ENCODE measurements at regions not wholly inside any gene's neighbourhood (a gene's known extent, or its start where the extent isn't known, plus 50 kb on each side); places are given as distances from the start of the nearest gene placed in this dataset.
"Not testable (repeated sequence)": the region's sequence is repeated elsewhere in the genome, so short reads cannot be mapped to it uniquely, and the experiment has no call there.

DNA sequence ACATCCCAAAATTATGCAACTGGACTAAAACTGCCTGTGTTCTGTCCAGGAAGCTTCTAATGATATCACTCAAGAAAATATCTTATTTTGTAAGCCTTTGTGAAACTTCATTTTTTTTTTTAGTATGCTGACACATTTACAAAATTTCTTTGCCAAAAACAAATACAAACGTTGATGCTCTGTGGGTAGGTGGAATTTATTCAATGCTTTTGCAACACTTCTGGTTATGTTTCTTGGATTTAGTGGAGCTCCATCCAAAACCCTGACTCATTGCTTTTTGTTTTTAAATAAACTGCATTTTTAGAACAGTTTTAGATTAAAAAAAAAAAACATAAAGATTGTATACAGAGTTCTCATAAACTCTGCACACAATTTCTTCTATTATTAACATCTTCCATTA is 250.9 kb upstream of the MAOA start:
- Histone ChIP-seq H3K36me3 (ENCODE audit: control insufficient read depth in 2 of 2, insufficient read depth in 2 of 2, low read length in 1 of 2) (no peaks in the 10 kb centered on the region), H3K27ac (ENCODE audit: low read depth in 1 of 2, low read length in 1 of 2) (no peak overlapping the region), H3K9me3 (ENCODE audit: control insufficient read depth in 2 of 2, insufficient read depth in 1 of 2, low read length in 1 of 2) (no peaks in the 10 kb centered on the region), H3K27me3 (ENCODE audit: control insufficient read depth in 2 of 2, insufficient read depth in 1 of 2, low read length in 1 of 2) (no peaks in the 10 kb centered on the region), H3K4me1 (ENCODE audit: control insufficient read depth in 2 of 2, insufficient read depth in 2 of 2, low read length in 2 of 2) (no peaks in the 10 kb centered on the region), H3K4me3 (ENCODE audit: low read length in 2 of 2) (no peak overlapping the region)
- WGBS, result 86% methylated on average over 1 of the region's 1 CpG
- no peak for DNase-seq (ENCODE audit: low read depth in 6 of 9, low spot score in 9 of 9)

DNA sequence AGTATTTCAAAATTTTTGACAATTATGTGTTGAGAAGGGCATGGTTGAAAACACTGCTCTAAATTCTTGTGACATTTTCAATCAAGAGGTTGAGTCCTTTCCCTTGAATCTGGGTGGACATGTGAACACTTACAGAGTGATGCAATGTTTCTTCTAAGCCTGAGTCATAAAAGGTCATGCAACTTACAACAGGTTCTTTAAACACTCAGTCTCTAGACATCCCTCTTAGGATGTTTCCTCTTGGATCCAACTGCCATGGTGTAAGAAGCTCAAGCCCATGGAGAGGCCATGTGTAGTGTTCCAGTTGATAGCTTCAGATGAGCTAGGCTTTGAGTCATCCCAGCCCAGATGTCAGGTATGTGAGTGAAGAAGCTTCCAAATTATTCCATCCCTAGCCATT is 232.2 kb upstream of the MAOA start:
- Histone ChIP-seq H3K36me3 (ENCODE audit: control insufficient read depth in 2 of 2, insufficient read depth in 2 of 2, low read length in 1 of 2) (no peaks in the 10 kb centered on the region), H3K4me3 (ENCODE audit: low read length in 2 of 2) (no peak overlapping the region), H3K4me1 (ENCODE audit: control insufficient read depth in 2 of 2, insufficient read depth in 2 of 2, low read length in 2 of 2) (no peaks in the 10 kb centered on the region), H3K27ac (ENCODE audit: low read depth in 1 of 2, low read length in 1 of 2) (no peak overlapping the region), H3K9me3 (ENCODE audit: control insufficient read depth in 2 of 2, insufficient read depth in 1 of 2, low read length in 1 of 2) (no peaks in the 10 kb centered on the region), H3K27me3 (ENCODE audit: control insufficient read depth in 2 of 2, insufficient read depth in 1 of 2, low read length in 1 of 2) (no peaks in the 10 kb centered on the region)
- DNase-seq (ENCODE audit: low read depth in 6 of 9, low spot score in 9 of 9), result no peak

DNA sequence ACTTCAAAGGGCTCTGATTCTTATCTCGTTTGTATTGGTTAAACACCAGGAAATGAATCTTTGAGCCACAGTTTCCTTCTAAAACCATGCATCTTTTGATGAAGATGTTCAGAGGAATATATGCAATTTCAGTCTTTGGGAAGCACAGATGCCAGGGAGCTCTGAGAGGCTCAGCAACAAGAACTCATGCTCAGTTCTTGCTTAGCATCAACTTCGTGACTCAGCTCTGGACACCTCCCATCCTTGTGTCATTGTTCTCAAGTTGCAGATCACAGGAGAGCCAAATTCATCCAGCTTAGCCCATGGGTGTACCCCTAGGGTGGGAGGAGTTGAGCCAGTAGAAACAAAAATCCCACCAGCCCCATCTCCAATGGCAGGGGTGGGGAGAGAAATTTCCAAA is 219.6 kb upstream of the MAOA start:
- Histone ChIP-seq H3K27me3 (ENCODE audit: control insufficient read depth in 2 of 2, insufficient read depth in 1 of 2, low read length in 1 of 2) (no peaks in the 10 kb centered on the region), H3K4me3 (ENCODE audit: low read length in 2 of 2) (no peak overlapping the region), H3K4me1 (ENCODE audit: control insufficient read depth in 2 of 2, insufficient read depth in 2 of 2, low read length in 2 of 2) (peaks cover 0 to 3% of the 10 kb centered on the region in 2 donors), H3K9me3 (ENCODE audit: control insufficient read depth in 2 of 2, insufficient read depth in 1 of 2, low read length in 1 of 2) (no peaks in the 10 kb centered on the region), H3K27ac (ENCODE audit: low read depth in 1 of 2, low read length in 1 of 2) (no peak overlapping the region), H3K36me3 (ENCODE audit: control insufficient read depth in 2 of 2, insufficient read depth in 2 of 2, low read length in 1 of 2) (no peaks in the 10 kb centered on the region)
- DNase-seq (ENCODE audit: low read depth in 6 of 9, low spot score in 9 of 9), result peak in 2 of 9 donors; percentile 2 to 6
- WGBS, result 3% methylated on average over 2 of the region's 2 CpGs

DNA sequence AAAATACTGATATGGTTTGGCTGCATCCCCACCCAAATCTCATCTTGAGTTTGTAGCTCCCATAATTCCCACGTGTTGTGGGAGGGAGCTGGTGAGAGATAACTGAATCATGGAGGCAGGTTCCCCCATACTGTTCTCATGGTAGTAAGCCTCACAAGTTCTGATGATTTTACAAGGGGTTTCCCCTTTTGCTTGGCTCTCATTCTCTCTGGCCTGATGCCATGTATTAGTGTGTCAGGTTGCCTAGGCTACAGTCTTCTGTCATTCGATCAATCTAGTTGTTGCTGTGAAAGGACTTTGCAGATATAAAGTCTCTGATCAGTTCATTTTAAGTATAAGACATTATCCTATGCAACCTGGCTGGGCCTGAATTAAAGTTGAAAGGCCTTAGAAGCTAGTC is 209.3 kb upstream of the MAOA start:
- DNase-seq (ENCODE audit: low read depth in 6 of 9, low spot score in 9 of 9), result no peak
- 91% methylated on average over 2 of the region's 2 CpGs for WGBS

DNA sequence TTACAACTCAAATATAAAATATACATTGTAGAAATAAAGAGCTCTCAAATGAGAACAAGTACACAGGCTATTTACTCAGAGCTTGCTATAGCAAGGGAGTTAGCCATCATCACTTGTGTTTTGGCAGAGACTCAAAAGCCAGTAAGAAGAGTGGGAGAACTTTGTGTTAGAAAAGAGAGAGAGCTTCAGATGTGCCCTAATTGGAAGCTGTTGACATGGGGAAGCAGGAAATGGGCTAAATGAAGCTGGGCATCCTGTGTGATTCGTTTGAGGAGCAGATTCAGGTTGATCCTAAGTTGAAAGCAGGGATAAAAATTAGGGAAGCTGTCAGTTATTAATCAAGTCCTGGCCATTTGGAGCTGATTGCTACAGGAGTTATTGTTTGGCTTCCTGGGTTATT is 207.4 kb upstream of the MAOA start:
- DNase-seq (ENCODE audit: low read depth in 6 of 9, low spot score in 9 of 9), result no peak
- Histone ChIP-seq H3K4me3 (ENCODE audit: low read length in 2 of 2) (no peak overlapping the region), H3K4me1 (ENCODE audit: control insufficient read depth in 2 of 2, insufficient read depth in 2 of 2, low read length in 2 of 2) (no peaks in the 10 kb centered on the region)

More for the DNA sequence above, 209.3 kb upstream of the MAOA start:
- no peaks in the 10 kb centered on the region for H3K36me3 ChIP-seq (ENCODE audit: control insufficient read depth in 2 of 2, insufficient read depth in 2 of 2, low read length in 1 of 2)
- H3K4me3 ChIP-seq (ENCODE audit: low read length in 2 of 2), result no peak overlapping the region
- H3K4me1 ChIP-seq (ENCODE audit: control insufficient read depth in 2 of 2, insufficient read depth in 2 of 2, low read length in 2 of 2), result no peaks in the 10 kb centered on the region
- no peak overlapping the region for H3K27ac ChIP-seq (ENCODE audit: low read depth in 1 of 2, low read length in 1 of 2)
- no peaks in the 10 kb centered on the region for H3K27me3 ChIP-seq (ENCODE audit: control insufficient read depth in 2 of 2, insufficient read depth in 1 of 2, low read length in 1 of 2)
- H3K9me3 ChIP-seq (ENCODE audit: control insufficient read depth in 2 of 2, insufficient read depth in 1 of 2, low read length in 1 of 2), result no peaks in the 10 kb centered on the region

DNA sequence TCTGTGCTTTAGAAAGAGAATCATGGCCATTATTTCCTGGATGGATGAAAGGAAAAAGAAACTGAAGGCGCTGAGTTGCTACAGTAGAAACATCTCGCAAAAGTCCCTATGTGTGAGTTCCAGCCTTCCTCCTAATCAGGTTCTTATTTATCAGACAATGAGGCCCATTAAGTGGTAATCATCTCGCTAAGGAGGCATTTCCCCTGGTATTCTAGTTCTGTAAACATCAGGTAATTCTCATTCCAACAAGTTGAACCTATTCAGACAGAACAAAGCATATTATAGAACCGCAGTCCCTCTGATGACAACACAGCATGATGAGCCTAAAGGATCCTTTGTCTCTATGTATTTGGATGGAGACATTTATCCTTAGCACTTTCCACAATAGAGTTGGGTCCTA is 205.7 kb upstream of the MAOA start:
- no peaks in the 10 kb centered on the region for H3K4me1 ChIP-seq (ENCODE audit: control insufficient read depth in 2 of 2, insufficient read depth in 2 of 2, low read length in 2 of 2)
- WGBS, result 81% methylated on average over 4 of the region's 4 CpGs
- H3K27ac ChIP-seq (ENCODE audit: low read depth in 1 of 2, low read length in 1 of 2), result no peak overlapping the region
- peaks cover 0 to 10% of the 10 kb centered on the region in 2 donors for H3K9me3 ChIP-seq (ENCODE audit: control insufficient read depth in 2 of 2, insufficient read depth in 1 of 2, low read length in 1 of 2)
- no peaks in the 10 kb centered on the region for H3K27me3 ChIP-seq (ENCODE audit: control insufficient read depth in 2 of 2, insufficient read depth in 1 of 2, low read length in 1 of 2)
- no peaks in the 10 kb centered on the region for H3K36me3 ChIP-seq (ENCODE audit: control insufficient read depth in 2 of 2, insufficient read depth in 2 of 2, low read length in 1 of 2)
- no peak overlapping the region for H3K4me3 ChIP-seq (ENCODE audit: low read length in 2 of 2)
- DNase-seq (ENCODE audit: low read depth in 6 of 9, low spot score in 9 of 9), result no peak

More for the DNA sequence above, 207.4 kb upstream of the MAOA start:
- Histone ChIP-seq H3K9me3 (ENCODE audit: control insufficient read depth in 2 of 2, insufficient read depth in 1 of 2, low read length in 1 of 2) (peaks cover 0 to 10% of the 10 kb centered on the region in 2 donors), H3K27ac (ENCODE audit: low read depth in 1 of 2, low read length in 1 of 2) (no peak overlapping the region), H3K27me3 (ENCODE audit: control insufficient read depth in 2 of 2, insufficient read depth in 1 of 2, low read length in 1 of 2) (no peaks in the 10 kb centered on the region), H3K36me3 (ENCODE audit: control insufficient read depth in 2 of 2, insufficient read depth in 2 of 2, low read length in 1 of 2) (no peaks in the 10 kb centered on the region)
- 28% methylated on average over 1 of the region's 1 CpG for WGBS

DNA sequence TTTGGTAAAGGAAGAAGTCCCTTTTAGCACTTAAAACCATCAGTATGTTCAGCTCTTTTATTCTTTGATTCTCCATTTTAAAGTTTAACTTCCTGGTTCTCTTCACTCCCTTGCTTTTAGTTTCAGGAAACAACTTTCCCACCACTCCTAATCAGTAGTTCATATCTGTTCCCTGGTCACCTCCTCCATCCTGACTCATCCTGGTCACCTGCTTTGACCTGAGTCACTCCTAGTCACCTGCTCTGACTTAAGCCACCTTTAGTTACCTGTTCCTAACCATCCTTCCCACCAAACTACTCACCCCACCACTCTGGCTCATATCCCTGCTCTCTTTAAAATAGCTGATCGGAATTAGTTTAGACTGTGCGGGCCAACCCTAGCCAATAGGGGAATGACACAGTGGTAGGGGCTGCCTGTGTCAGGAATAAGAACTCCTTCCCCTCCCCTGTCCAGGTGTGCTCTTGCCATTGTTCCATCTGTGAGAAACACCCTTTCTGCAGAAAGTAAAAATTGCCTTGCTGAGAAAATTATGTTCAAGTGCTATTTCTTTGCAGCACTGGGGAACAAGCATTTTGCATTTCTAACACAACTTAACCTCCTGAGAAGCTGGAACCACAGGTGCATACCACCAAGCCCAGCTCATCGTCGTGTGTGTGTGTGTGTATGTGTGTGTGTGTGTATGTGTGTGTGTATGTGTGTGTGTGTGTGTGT is 204.0 kb upstream of the MAOA start:
- DNase-seq (ENCODE audit: low read depth in 6 of 9, low spot score in 9 of 9); H3K4me1 ChIP-seq (ENCODE audit: control insufficient read depth in 2 of 2, insufficient read depth in 2 of 2, low read length in 2 of 2); H3K27ac ChIP-seq (ENCODE audit: low read depth in 1 of 2, low read length in 1 of 2); H3K4me3 ChIP-seq (ENCODE audit: low read length in 2 of 2); H3K27me3 ChIP-seq (ENCODE audit: control insufficient read depth in 2 of 2, insufficient read depth in 1 of 2, low read length in 1 of 2); H3K36me3 ChIP-seq (ENCODE audit: control insufficient read depth in 2 of 2, insufficient read depth in 2 of 2, low read length in 1 of 2): not testable (repeated sequence)
- H3K9me3 ChIP-seq (ENCODE audit: control insufficient read depth in 2 of 2, insufficient read depth in 1 of 2, low read length in 1 of 2), result peaks cover 0 to 10% of the 10 kb centered on the region in 2 donors
- WGBS, result 96% methylated on average over 4 of the region's 4 CpGs

DNA sequence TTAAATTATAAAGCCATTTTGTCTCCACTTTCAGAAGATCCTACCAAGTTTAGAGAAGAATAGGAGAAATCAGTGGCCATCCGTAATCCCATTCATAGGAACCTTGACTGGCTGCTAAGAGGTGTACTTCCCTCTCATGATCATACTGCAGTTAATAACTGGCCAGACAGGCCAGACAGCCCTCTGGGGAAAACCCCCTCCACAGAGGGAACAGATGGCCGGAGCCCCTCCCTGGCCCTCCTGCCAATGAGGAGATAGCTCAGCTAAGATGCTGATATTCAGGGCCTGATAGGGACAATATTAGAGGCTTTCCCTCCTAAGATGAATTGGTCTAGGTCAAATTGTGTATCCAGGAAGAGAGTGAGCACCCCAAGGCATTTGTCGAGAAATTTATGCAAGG is 200.0 kb upstream of the MAOA start:
- H3K9me3 ChIP-seq (ENCODE audit: control insufficient read depth in 2 of 2, insufficient read depth in 1 of 2, low read length in 1 of 2), result peaks cover 0 to 10% of the 10 kb centered on the region in 2 donors
- WGBS, result 93% methylated on average over 3 of the region's 3 CpGs
- H3K36me3 ChIP-seq (ENCODE audit: control insufficient read depth in 2 of 2, insufficient read depth in 2 of 2, low read length in 1 of 2), result no peaks in the 10 kb centered on the region
- H3K27ac ChIP-seq (ENCODE audit: low read depth in 1 of 2, low read length in 1 of 2), result no peak overlapping the region
- H3K4me3 ChIP-seq (ENCODE audit: low read length in 2 of 2), result no peak overlapping the region
- H3K4me1 ChIP-seq (ENCODE audit: control insufficient read depth in 2 of 2, insufficient read depth in 2 of 2, low read length in 2 of 2), result no peaks in the 10 kb centered on the region
- H3K27me3 ChIP-seq (ENCODE audit: control insufficient read depth in 2 of 2, insufficient read depth in 1 of 2, low read length in 1 of 2), result no peaks in the 10 kb centered on the region
- no peak for DNase-seq (ENCODE audit: low read depth in 6 of 9, low spot score in 9 of 9)

DNA sequence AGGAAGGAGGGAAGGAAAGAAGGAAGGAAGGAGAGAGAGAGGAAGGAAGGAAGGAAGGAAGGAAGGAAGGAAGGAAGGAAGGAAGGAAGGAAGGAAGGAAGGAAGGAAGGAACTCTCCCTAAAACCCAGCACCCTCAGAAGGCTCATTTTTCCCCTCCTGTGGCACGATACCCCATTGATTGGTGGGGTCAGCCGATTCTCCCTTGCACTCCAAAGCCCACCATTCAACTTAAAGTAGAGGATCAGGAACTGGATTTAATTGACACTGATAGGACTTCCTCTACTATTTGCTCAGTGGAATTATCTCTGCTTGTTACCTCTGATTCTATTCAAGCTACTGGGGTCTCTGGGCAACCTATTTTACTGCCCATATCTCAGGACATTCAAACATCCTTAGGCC is 199.2 kb upstream of the MAOA start:
- WGBS, result 91% methylated on average over 2 of the region's 2 CpGs
- Histone ChIP-seq H3K4me3 (ENCODE audit: low read length in 2 of 2) (no peak overlapping the region), H3K27ac (ENCODE audit: low read depth in 1 of 2, low read length in 1 of 2) (no peak overlapping the region)

More for the DNA sequence above, 199.2 kb upstream of the MAOA start:
- Histone ChIP-seq H3K4me1 (ENCODE audit: control insufficient read depth in 2 of 2, insufficient read depth in 2 of 2, low read length in 2 of 2) (no peaks in the 10 kb centered on the region), H3K27me3 (ENCODE audit: control insufficient read depth in 2 of 2, insufficient read depth in 1 of 2, low read length in 1 of 2) (no peaks in the 10 kb centered on the region), H3K9me3 (ENCODE audit: control insufficient read depth in 2 of 2, insufficient read depth in 1 of 2, low read length in 1 of 2) (peaks cover 0 to 10% of the 10 kb centered on the region in 2 donors), H3K36me3 (ENCODE audit: control insufficient read depth in 2 of 2, insufficient read depth in 2 of 2, low read length in 1 of 2) (no peaks in the 10 kb centered on the region)
- DNase-seq (ENCODE audit: low read depth in 6 of 9, low spot score in 9 of 9), result no peak
